Keratinocyte (primary cell): ENCODE measurements at regions not wholly inside any gene's neighbourhood (a gene's known extent, or its start where the extent isn't known, plus 50 kb on each side); places are given as distances from the start of the nearest gene placed in this dataset.

Experiments used
- DNase-seq: peaks from one replicate; pipeline ENCODE4 v3.0.0-alpha.2; 2011; ENCODE audit warnings: low read depth, missing footprints, low spot score
- FAIRE-seq: peaks from 2 replicates; lab custom pipeline; 2011; peaks lifted over from hg19 to GRCh38; lab: Jason Lieb, UNC
- H2AFZ ChIP-seq: 2 replicates; pipeline ENCODE4 v1.6.0; 2012; ENCODE audit warnings: low read length, control low read depth, inconsistent platforms; ENCODE audit not compliant: control insufficient read depth
- H3K27ac ChIP-seq: 2 replicates; pipeline ENCODE4 v1.5.1; 2011; ENCODE audit warnings: low read length; ENCODE audit not compliant: control insufficient read depth, insufficient read depth
- H3K27me3 ChIP-seq: 3 replicates; pipeline ENCODE4 v1.6.0; 2011; ENCODE audit warnings: low read length; ENCODE audit not compliant: control insufficient read depth, insufficient read depth; ENCODE audit errors: extremely low read depth
- H3K36me3 ChIP-seq, 2 experiments: 2 replicates in 1 of 2; 3 replicates in 1 of 2; pipeline ENCODE4 v1.5.1; 2011; ENCODE audit warnings: low read length in 2 of 2, mild to moderate bottlenecking in 1 of 2; ENCODE audit not compliant: control insufficient read depth in 2 of 2, insufficient read depth in 2 of 2; ENCODE audit errors: extremely low read depth in 1 of 2
- H3K4me1 ChIP-seq: 3 replicates; pipeline ENCODE4 v1.5.1; 2011; ENCODE audit warnings: low read length; ENCODE audit not compliant: control insufficient read depth, insufficient read depth; ENCODE audit errors: extremely low read depth
- H3K4me2 ChIP-seq: 3 replicates; pipeline ENCODE4 v1.6.0; 2011; ENCODE audit warnings: low read depth, low read length; ENCODE audit not compliant: control insufficient read depth, insufficient read depth; ENCODE audit errors: extremely low read depth
- H3K4me3 ChIP-seq, 3 experiments: fragments of 200-600 bp in 1 of 3; sonication (generic) in 1 of 3; 2 replicates in 2 of 3; 3 replicates in 1 of 3; pipeline ENCODE4 v1.5.1; 2011 to 2016; ENCODE audit warnings: low read length in 3 of 3, mild to moderate bottlenecking in 3 of 3, control low read depth in 2 of 3, inconsistent platforms in 1 of 3, low read depth in 1 of 3, mixed read lengths in 1 of 3, mixed run types in 1 of 3, moderate library complexity in 1 of 3; ENCODE audit not compliant: control insufficient read depth in 2 of 3, insufficient read depth in 2 of 3; ENCODE audit errors: extremely low read depth in 1 of 3
- H3K79me2 ChIP-seq: 2 replicates; pipeline ENCODE4 v1.6.0; 2012; ENCODE audit warnings: low read length; ENCODE audit not compliant: control insufficient read depth, insufficient read depth
- H3K9ac ChIP-seq: 3 replicates; pipeline ENCODE4 v1.6.0; 2011; ENCODE audit warnings: low read length; ENCODE audit not compliant: control insufficient read depth, insufficient read depth; ENCODE audit errors: extremely low read depth
- H3K9me1 ChIP-seq: 3 replicates; pipeline ENCODE4 v1.6.0; 2011; ENCODE audit warnings: low read length; ENCODE audit not compliant: control insufficient read depth, insufficient read depth; ENCODE audit errors: extremely low read depth
- H3K9me3 ChIP-seq: 2 replicates; pipeline ENCODE4 v1.5.1; 2012; ENCODE audit warnings: low read depth, low read length; ENCODE audit not compliant: control insufficient read depth
- H4K20me1 ChIP-seq: 3 replicates; pipeline ENCODE4 v1.6.0; 2011; ENCODE audit warnings: low read length; ENCODE audit not compliant: control insufficient read depth, insufficient read depth; ENCODE audit errors: extremely low read depth
- EZH2 ChIP-seq: IDR thresholded peaks from one replicate; pipeline ENCODE4 v1.6.1; 2012; ENCODE audit warnings: inconsistent platforms, mild to moderate bottlenecking, low read length, moderate library complexity
- dilution Hi-C: fragments of 300-500 bp; cut with MboI; formaldehyde crosslinking; loops from one replicate; pipeline ENCODE4 v1.7.0; 2020; ENCODE audit warnings: low sequenced_read_pairs; ENCODE audit not compliant: extremely low pct_ligation_motif_present
- TF ChIP-seq, protein P1 (sequence below), 3 experiments: IDR thresholded peaks in 1 of 3; conservative IDR thresholded peaks in 1 of 3; optimal IDR thresholded peaks in 1 of 3; 2 replicates in 2 of 3; 3 replicates in 1 of 3; pipeline versions ENCODE3 to v1.5.1; 2011; ENCODE audit warnings: low read length in 3 of 3, mild to moderate bottlenecking in 3 of 3, moderate library complexity in 2 of 3, control low read depth in 1 of 3, inconsistent platforms in 1 of 3; ENCODE audit not compliant: insufficient read depth in 2 of 3; ENCODE audit errors: extremely low read depth in 1 of 3

DNA sequence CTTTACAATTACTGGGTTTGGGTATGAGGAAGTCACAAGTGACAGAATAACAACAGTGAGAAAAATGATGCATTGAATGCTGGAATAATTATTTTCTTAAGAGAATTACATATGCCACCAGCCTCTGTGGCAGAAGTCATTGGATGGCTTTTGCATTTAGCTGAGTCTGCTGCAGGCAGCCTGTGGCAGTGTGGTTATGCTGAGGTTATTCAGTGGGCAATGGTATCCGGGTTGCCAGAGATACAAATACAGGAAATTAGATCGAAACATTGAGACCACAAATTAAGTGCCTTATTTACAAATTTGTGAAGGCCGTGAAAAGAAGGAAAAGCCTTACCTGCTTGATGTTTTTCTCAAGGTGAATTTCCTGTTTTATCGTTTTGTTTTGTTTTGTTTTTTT is 1050.0 kb downstream of the GALC start:
- TF ChIP-seq, protein P1, sequence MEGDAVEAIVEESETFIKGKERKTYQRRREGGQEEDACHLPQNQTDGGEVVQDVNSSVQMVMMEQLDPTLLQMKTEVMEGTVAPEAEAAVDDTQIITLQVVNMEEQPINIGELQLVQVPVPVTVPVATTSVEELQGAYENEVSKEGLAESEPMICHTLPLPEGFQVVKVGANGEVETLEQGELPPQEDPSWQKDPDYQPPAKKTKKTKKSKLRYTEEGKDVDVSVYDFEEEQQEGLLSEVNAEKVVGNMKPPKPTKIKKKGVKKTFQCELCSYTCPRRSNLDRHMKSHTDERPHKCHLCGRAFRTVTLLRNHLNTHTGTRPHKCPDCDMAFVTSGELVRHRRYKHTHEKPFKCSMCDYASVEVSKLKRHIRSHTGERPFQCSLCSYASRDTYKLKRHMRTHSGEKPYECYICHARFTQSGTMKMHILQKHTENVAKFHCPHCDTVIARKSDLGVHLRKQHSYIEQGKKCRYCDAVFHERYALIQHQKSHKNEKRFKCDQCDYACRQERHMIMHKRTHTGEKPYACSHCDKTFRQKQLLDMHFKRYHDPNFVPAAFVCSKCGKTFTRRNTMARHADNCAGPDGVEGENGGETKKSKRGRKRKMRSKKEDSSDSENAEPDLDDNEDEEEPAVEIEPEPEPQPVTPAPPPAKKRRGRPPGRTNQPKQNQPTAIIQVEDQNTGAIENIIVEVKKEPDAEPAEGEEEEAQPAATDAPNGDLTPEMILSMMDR (optimal IDR thresholded peaks at IDR 0.05 in 1 of 3, IDR thresholded peaks at IDR 0.05 in 1 of 3, conservative IDR thresholded peaks at IDR 0.05 in 1 of 3; ENCODE audit: extremely low read depth in 1 of 3, insufficient read depth in 2 of 3, low read length in 3 of 3), result no peak
- TF ChIP-seq EZH2, result no peak
- Histone ChIP-seq H2AFZ (no peak overlapping the region), H3K27me3 (no peaks in the 10 kb centered on the region), H3K9me1 (no peaks in the 10 kb centered on the region), H3K4me2 (no peak overlapping the region), H3K27ac (no peak overlapping the region), H3K4me3 (no peak overlapping the region), H3K36me3 (no peaks in the 10 kb centered on the region), H3K9ac (no peak overlapping the region), H4K20me1 (no peaks in the 10 kb centered on the region), H3K4me1 (no peaks in the 10 kb centered on the region), H3K79me2 (no peaks in the 10 kb centered on the region), H3K9me3 (no peaks in the 10 kb centered on the region)
- DNase-seq, result no peak
- FAIRE-seq, result no peak
- dilution Hi-C loops, result no loop called here

DNA sequence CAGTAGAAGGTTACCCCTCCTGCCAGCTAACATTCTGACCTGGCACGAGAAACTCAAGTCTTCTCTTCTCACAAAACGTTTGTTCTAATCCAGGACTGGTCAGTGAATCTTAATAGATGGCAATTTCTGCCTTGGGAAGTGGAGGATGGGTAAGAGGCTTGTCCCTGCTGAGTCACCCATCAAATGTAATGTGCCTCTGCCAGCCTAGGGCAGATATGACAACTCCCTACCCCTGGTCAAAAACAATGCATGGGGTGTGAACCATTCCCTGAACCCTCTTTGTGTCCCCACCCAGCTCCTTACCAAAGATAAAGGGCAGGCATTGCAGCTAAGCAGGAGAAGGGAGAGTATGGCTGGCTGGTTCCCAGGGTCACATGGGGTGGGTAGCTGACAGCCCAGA is 1052.9 kb downstream of the GALC start:
- TF ChIP-seq, protein P1 (optimal IDR thresholded peaks at IDR 0.05 in 1 of 3, IDR thresholded peaks at IDR 0.05 in 1 of 3, conservative IDR thresholded peaks at IDR 0.05 in 1 of 3; ENCODE audit: extremely low read depth in 1 of 3, insufficient read depth in 2 of 3, low read length in 3 of 3), result no peak
- TF ChIP-seq EZH2, result no peak
- no peak overlapping the region for H2AFZ ChIP-seq
- no peaks in the 10 kb centered on the region for H3K36me3 ChIP-seq
- no peaks in the 10 kb centered on the region for H3K79me2 ChIP-seq
- no peak for FAIRE-seq
- no peaks in the 10 kb centered on the region for H4K20me1 ChIP-seq
- H3K4me2 ChIP-seq, result no peak overlapping the region
- no peaks in the 10 kb centered on the region for H3K9me1 ChIP-seq
- no peaks in the 10 kb centered on the region for H3K9me3 ChIP-seq
- H3K27me3 ChIP-seq, result no peaks in the 10 kb centered on the region
- no peaks in the 10 kb centered on the region for H3K4me1 ChIP-seq
- dilution Hi-C loops, result no loop called here
- H3K4me3 ChIP-seq, result no peak overlapping the region
- H3K27ac ChIP-seq, result no peak overlapping the region
- H3K9ac ChIP-seq, result no peak overlapping the region
- no peak for DNase-seq
